Trophoblast cell (in vitro differentiated cells and primary cell): ENCODE measurements at regions not wholly inside any gene's neighbourhood (a gene's known extent, or its start where the extent isn't known, plus 50 kb on each side); places are given as distances from the start of the nearest gene placed in this dataset.

Experiments used
- DNase-seq, 2 donors: peaks; one replicate each; pipeline ENCODE4 v3.0.0-alpha.2; 2016
- H2AFZ ChIP-seq: 2 replicates; pipeline ENCODE4 v1.6.1; 2013; ENCODE audit warnings: low read length, moderate library complexity, mild to moderate bottlenecking; ENCODE audit not compliant: insufficient read depth, poor library complexity
- H2AK5ac ChIP-seq: 2 replicates; pipeline ENCODE4 v1.6.1; 2013; ENCODE audit warnings: mild to moderate bottlenecking, low read length
- H2BK120ac ChIP-seq: 2 replicates; pipeline ENCODE4 v1.6.1; 2013; ENCODE audit warnings: low read length, mild to moderate bottlenecking, moderate library complexity; ENCODE audit not compliant: insufficient read depth, poor library complexity
- H2BK12ac ChIP-seq: 2 replicates; pipeline ENCODE4 v1.6.1; 2013; ENCODE audit warnings: mild to moderate bottlenecking, low read length, moderate library complexity
- H2BK5ac ChIP-seq: 2 replicates; pipeline ENCODE4 v1.6.1; 2013; ENCODE audit warnings: low read length, low read depth, moderate library complexity, mild to moderate bottlenecking; ENCODE audit not compliant: poor library complexity
- H3K14ac ChIP-seq: 2 replicates; pipeline ENCODE4 v1.6.1; 2013; ENCODE audit warnings: mild to moderate bottlenecking, low read length
- H3K18ac ChIP-seq: 2 replicates; pipeline ENCODE4 v1.6.1; 2013; ENCODE audit warnings: mild to moderate bottlenecking, low read length
- H3K23ac ChIP-seq: 2 replicates; pipeline ENCODE4 v1.6.1; 2013; ENCODE audit warnings: low read length
- H3K27ac ChIP-seq: 2 replicates; pipeline ENCODE4 v1.5.1; 2013; ENCODE audit warnings: low read depth, mild to moderate bottlenecking, inconsistent platforms, low read length, moderate library complexity
- H3K27me3 ChIP-seq: 2 replicates; pipeline ENCODE4 v1.6.1; 2013; ENCODE audit warnings: inconsistent platforms, mild to moderate bottlenecking, low read length, moderate library complexity; ENCODE audit not compliant: insufficient read depth
- H3K36me3 ChIP-seq, 2 experiments: 1 replicate in 1 of 2; 2 replicates in 1 of 2; pipeline ENCODE4 v1.6.1; 2013; ENCODE audit warnings: low read length in 2 of 2, mild to moderate bottlenecking in 2 of 2, moderate library complexity in 1 of 2; ENCODE audit not compliant: insufficient read depth in 2 of 2, control insufficient read depth in 1 of 2
- H3K4ac ChIP-seq: 2 replicates; pipeline ENCODE4 v1.6.1; 2013; ENCODE audit warnings: low read depth, mild to moderate bottlenecking, low read length, moderate library complexity
- H3K4me1 ChIP-seq, 2 experiments: 1 replicate in 1 of 2; 2 replicates in 1 of 2; pipeline ENCODE4 v1.6.1; 2013; ENCODE audit warnings: low read length in 2 of 2, mild to moderate bottlenecking in 2 of 2, moderate library complexity in 1 of 2; ENCODE audit not compliant: insufficient read depth in 2 of 2, control insufficient read depth in 1 of 2
- H3K4me2 ChIP-seq: 2 replicates; pipeline ENCODE4 v1.6.1; 2013; ENCODE audit warnings: inconsistent platforms, mild to moderate bottlenecking, low read length, moderate library complexity
- H3K4me3 ChIP-seq: 2 replicates; pipeline ENCODE4 v1.5.1; 2013; ENCODE audit warnings: mild to moderate bottlenecking, low read depth, low read length, inconsistent platforms
- H3K79me1 ChIP-seq: one replicate; pipeline ENCODE4 v1.6.1; 2013; ENCODE audit warnings: low read length
- H3K79me2 ChIP-seq: 2 replicates; pipeline ENCODE4 v1.6.1; 2013; ENCODE audit warnings: low read length, mild to moderate bottlenecking; ENCODE audit not compliant: control insufficient read depth, insufficient read depth, poor library complexity
- H3K9ac ChIP-seq: 2 replicates; pipeline ENCODE4 v1.6.1; 2013; ENCODE audit warnings: mild to moderate bottlenecking, low read length
- H3K9me3 ChIP-seq: 2 replicates; pipeline ENCODE4 v1.6.1; 2013; ENCODE audit warnings: low read depth, mild to moderate bottlenecking, control low read depth, inconsistent platforms, low read length; ENCODE audit not compliant: insufficient read depth
- H4K12ac ChIP-seq: 2 replicates; pipeline ENCODE4 v1.6.1; 2013; ENCODE audit warnings: low read depth, mild to moderate bottlenecking, low read length, moderate library complexity
- H4K8ac ChIP-seq: 2 replicates; pipeline ENCODE4 v1.6.1; 2013; ENCODE audit warnings: low read depth, mild to moderate bottlenecking, low read length, moderate library complexity
- H4K91ac ChIP-seq: one replicate; pipeline ENCODE4 v1.6.1; 2013; ENCODE audit warnings: low read depth, mild to moderate bottlenecking, low read length, moderate library complexity
- WGBS: extraction: QIAGEN DNeasy Blood & Tissue Kit; methylation state at CpG from one replicate; pipeline ENCODE4 v1.1.7; 2013; ENCODE audit warnings: missing lambda C conversion rate; ENCODE audit not compliant: insufficient read length, insufficient coverage; ENCODE audit errors: extremely low coverage; 5-methylcytosine and 5-hydroxymethylcytosine counted together

- Histone ChIP-seq H3K36me3 (no peaks in the 10 kb centered on the region), H3K18ac (no peak overlapping the region), H4K12ac (no peak overlapping the region), H2BK12ac (no peak overlapping the region), H4K91ac (no peak overlapping the region), H3K27ac (no peak overlapping the region), H4K8ac (no peak overlapping the region), H3K4me2 (no peak overlapping the region), H3K79me1 (no peaks in the 10 kb centered on the region), H3K23ac (no peak overlapping the region), H2BK120ac (no peak overlapping the region), H3K79me2 (no peaks in the 10 kb centered on the region), H3K4me1 (no peaks in the 10 kb centered on the region), H3K4me3 (no peak overlapping the region), H2BK5ac (no peak overlapping the region), H2AK5ac (no peak overlapping the region), H3K4ac (no peak overlapping the region), H3K27me3 (no peaks in the 10 kb centered on the region), H3K14ac (no peak overlapping the region), H3K9ac (no peak overlapping the region), H3K9me3 (no peaks in the 10 kb centered on the region), H2AFZ (no peak overlapping the region)
- DNase-seq, result no peak
- no CpG with 5 or more reads among the region's 2 CpGs for WGBS
Measured at GRCh38 chr7:108810756-108811385, 241.2 kb downstream of the DNAJB9 start.

- H3K23ac ChIP-seq, result no peak overlapping the region
- H2BK120ac ChIP-seq, result no peak overlapping the region
- no peaks in the 10 kb centered on the region for H3K4me1 ChIP-seq
- H3K9ac ChIP-seq, result no peak overlapping the region
- no peak overlapping the region for H4K91ac ChIP-seq
- H3K4me2 ChIP-seq, result no peak overlapping the region
- H3K27ac ChIP-seq, result no peak overlapping the region
- no peak overlapping the region for H2BK12ac ChIP-seq
- no peaks in the 10 kb centered on the region for H3K79me1 ChIP-seq
- no peaks in the 10 kb centered on the region for H3K9me3 ChIP-seq
- no peak overlapping the region for H3K4me3 ChIP-seq
- no peak overlapping the region for H3K14ac ChIP-seq
- no peak overlapping the region for H4K8ac ChIP-seq
- H3K18ac ChIP-seq, result no peak overlapping the region
- H3K27me3 ChIP-seq, result no peaks in the 10 kb centered on the region
- no peak for DNase-seq
- no peak overlapping the region for H3K4ac ChIP-seq
- no peaks in the 10 kb centered on the region for H3K79me2 ChIP-seq
- H4K12ac ChIP-seq, result no peak overlapping the region
- no peak overlapping the region for H2AFZ ChIP-seq
- H2BK5ac ChIP-seq, result no peak overlapping the region
- no peak overlapping the region for H2AK5ac ChIP-seq
- no peaks in the 10 kb centered on the region for H3K36me3 ChIP-seq
- no CpG with 5 or more reads among the region's 3 CpGs for WGBS
Measured at GRCh38 chr7:108813251-108814014, 243.8 kb downstream of the DNAJB9 start.

DNA sequence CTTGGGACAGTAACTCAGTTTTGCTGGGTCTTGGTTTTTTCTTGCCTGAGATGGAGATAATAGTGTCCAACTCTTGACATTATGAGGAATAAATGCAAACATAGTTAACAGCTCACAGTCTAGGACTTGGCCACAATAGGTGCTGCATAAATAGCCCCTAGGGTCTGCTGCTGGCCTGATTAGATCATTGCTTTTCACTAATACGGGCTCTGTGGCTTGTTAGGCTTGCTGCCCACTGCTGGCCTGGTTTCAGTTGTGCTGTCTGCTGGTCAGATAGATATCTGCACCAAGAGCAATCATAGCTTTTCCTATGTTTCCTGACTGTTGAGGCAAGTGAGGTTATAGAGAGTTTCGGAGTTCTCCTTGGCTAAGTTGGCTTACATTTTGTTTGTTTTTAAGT is 246.1 kb downstream of the DNAJB9 start:
- no peak overlapping the region for H2BK120ac ChIP-seq
- no peaks in the 10 kb centered on the region for H3K79me1 ChIP-seq
- H4K12ac ChIP-seq, result no peak overlapping the region
- H3K36me3 ChIP-seq, result no peaks in the 10 kb centered on the region
- H4K91ac ChIP-seq, result no peak overlapping the region
- H3K27ac ChIP-seq, result no peak overlapping the region
- H3K79me2 ChIP-seq, result no peaks in the 10 kb centered on the region
- no CpG with 5 or more reads among the region's 2 CpGs for WGBS
- no peak overlapping the region for H2AFZ ChIP-seq
- H2BK5ac ChIP-seq, result no peak overlapping the region
- H3K4me1 ChIP-seq, result no peaks in the 10 kb centered on the region
- H3K18ac ChIP-seq, result no peak overlapping the region
- no peak overlapping the region for H4K8ac ChIP-seq
- H3K14ac ChIP-seq, result no peak overlapping the region
- no peaks in the 10 kb centered on the region for H3K9me3 ChIP-seq
- no peak overlapping the region for H3K4ac ChIP-seq
- no peak overlapping the region for H2BK12ac ChIP-seq
- peak in 1 of 2 donors; percentile 31 for DNase-seq
- H3K9ac ChIP-seq, result no peak overlapping the region
- H3K23ac ChIP-seq, result no peak overlapping the region
- no peaks in the 10 kb centered on the region for H3K27me3 ChIP-seq
- H2AK5ac ChIP-seq, result no peak overlapping the region
- no peak overlapping the region for H3K4me2 ChIP-seq
- H3K4me3 ChIP-seq, result no peak overlapping the region

DNA sequence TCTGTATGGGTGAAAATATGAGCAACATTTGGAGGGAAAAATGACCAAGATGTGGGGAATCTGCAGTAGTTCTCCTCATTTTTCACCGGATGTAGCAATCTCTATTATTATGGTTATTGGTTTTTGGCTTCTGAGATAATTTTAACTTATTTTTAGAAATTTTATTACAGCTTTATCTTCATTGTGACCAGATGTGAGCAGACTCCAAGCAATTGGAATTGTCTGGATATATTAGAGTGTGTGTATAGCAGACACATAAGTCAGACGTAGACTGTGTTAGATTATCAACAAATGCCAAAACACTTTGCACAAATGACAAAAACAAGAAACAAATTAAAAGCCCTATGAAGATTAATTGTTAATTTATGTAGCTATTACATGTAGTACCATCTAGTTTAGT is 249.1 kb downstream of the DNAJB9 start:
- Histone ChIP-seq H3K18ac (no peak overlapping the region), H2AFZ (no peak overlapping the region), H3K4ac (no peak overlapping the region), H4K12ac (no peak overlapping the region), H3K4me3 (no peak overlapping the region), H3K23ac (no peak overlapping the region), H3K9me3 (no peaks in the 10 kb centered on the region), H4K91ac (no peak overlapping the region), H3K27ac (no peak overlapping the region), H3K27me3 (no peaks in the 10 kb centered on the region), H3K9ac (no peak overlapping the region), H2AK5ac (no peak overlapping the region), H2BK12ac (no peak overlapping the region), H3K4me2 (no peak overlapping the region), H2BK120ac (no peak overlapping the region), H4K8ac (no peak overlapping the region), H3K14ac (no peak overlapping the region), H3K4me1 (no peaks in the 10 kb centered on the region), H3K36me3 (no peaks in the 10 kb centered on the region), H3K79me1 (no peaks in the 10 kb centered on the region), H2BK5ac (no peak overlapping the region), H3K79me2 (no peaks in the 10 kb centered on the region)
- no CpG with 5 or more reads among the region's 2 CpGs for WGBS
- DNase-seq, result no peak
